Eye (tissue), 1 donor: ENCODE measurements at regions not wholly inside any gene's neighbourhood (a gene's known extent, or its start where the extent isn't known, plus 50 kb on each side); places are given as distances from the start of the nearest gene placed in this dataset.

Experiments used
- DNase-seq: peaks from one replicate; pipeline ENCODE4 v3.0.0-alpha.2; 2015

DNA sequence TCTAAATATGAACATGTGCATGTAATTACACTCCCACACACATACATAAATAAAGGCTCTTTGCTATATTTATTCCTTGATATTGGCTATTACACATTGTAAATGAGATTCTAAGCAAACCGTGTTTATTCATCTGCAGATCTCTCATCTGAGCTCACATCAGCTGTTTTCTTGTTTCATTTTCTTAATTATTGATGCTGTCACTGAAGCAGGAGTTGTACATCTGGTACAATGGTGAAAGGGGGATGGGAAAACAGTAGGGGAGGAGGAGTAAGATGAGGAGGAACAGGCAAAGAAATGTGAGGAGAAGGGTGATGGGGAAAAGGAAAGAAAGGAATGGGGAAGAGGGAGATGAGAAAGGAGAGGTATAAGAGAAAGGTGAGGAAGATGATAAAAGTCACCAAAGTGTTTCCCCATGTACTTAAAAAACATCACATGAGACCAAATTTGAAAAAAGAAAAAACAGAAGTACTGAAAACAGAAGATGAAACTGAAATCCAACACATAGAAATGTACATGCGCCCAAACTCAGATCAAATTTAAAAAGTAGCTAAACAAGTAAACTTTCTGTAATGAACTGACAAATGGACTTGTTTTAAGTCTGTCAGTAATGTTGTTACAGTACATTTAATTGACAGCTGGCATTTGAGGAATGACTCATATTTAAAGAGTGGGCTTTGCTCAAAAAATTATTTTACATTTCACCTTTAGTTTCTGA is 472.2 kb downstream of the ARL4A start:
- peak; percentile 45 for DNase-seq

- no peak for DNase-seq
Observed at GRCh38 chr7:13161125-13161524, 473.7 kb downstream of the ARL4A start.

- no peak for DNase-seq
Observed at GRCh38 chr7:13165854-13166253, 478.4 kb downstream of the ARL4A start.

GRCh38 chr7:13166801-13167200 is 479.4 kb downstream of the ARL4A start:
- no peak for DNase-seq

DNA sequence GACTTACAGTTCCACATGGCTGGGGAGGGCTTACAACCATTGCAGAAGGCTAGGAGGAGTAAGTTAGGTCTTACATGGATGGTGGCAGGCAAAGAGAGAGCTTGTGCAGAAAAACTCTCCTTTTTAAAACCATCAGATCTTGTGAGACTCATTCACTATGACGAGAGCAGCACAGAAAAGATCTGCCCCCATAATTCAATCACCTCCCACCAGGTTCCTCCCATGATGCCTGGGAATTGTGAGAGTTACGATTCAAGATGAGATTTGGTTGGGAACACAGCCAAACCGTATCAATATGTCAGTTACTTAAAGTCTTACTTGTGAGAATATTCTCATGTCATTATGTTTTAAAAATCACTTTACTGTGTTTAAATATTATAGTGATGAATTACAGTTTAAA is 481.9 kb downstream of the ARL4A start:
- no peak for DNase-seq

DNA sequence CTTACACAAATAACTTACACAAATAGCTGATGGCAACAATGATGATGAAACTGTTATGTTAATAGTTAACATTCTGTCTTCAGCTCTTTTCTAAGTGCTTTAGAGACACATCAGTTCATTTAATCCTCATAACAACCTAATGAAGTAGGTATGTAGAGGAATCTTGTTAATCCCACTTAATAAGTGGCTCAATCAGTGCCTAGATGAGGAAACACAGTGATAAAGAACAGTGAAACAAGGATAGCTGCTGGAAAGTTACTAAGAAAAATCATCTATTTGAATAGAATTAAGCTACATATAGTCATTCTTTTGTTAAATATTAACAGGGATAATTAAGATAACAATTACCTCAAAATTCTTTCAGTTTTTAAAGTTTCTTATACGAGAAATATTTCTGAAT is 487.6 kb downstream of the ARL4A start:
- DNase-seq = no peak

DNA sequence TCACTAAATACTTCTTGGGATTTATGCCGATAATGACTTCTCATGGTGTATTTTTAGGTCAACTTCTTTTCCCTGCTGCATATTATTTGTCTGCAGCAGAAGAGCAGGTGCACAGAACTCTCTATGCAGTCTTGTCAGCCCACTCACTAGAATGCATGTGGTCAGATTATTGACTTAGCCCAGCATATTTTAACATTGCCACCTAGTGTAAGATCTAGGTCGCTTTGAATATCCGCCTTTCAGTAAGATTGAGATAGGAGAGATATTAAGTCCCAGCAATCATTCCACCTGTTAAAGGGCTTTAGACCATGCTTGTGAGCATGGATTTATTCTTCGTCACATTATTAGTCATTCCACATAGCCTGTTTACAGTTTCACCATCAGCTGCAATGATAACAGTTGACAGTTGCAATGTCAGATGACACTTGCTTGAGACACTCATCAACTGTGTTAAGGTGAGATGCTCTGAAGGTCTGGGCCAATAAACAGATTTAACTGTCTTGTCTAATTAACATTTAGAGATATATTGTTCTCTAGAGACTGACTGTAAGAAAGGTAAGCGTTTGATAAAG is 491.7 kb downstream of the ARL4A start:
- DNase-seq = peak; percentile 48

GRCh38 chr7:13179775-13180523 is 492.5 kb downstream of the ARL4A start:
- no peak for DNase-seq

- DNase-seq = peak; percentile 72
Observed at GRCh38 chr7:13181216-13181615, 493.8 kb downstream of the ARL4A start.

DNA sequence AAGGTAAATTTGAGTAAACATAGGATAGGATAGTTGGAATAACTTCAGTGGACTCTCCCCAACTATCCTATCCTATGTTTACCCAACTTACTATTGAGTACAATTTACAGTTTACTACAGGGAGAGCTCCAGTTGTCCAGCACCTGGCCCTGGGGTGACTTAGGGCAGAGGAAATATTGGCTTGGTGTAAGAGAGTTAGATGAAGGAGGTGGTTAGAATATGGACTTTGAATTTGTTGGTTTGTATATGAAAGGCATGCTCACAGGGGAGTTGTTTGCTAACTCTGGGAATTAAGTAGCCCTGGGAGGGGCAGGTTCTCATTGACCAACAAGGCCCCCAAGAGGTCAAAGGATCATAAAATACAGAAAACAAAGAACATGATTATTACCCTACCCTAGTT is 497.7 kb downstream of the ARL4A start:
- no peak for DNase-seq

GRCh38 chr7:13188236-13188805 is 500.9 kb downstream of the ARL4A start:
- DNase-seq = no peak

DNA sequence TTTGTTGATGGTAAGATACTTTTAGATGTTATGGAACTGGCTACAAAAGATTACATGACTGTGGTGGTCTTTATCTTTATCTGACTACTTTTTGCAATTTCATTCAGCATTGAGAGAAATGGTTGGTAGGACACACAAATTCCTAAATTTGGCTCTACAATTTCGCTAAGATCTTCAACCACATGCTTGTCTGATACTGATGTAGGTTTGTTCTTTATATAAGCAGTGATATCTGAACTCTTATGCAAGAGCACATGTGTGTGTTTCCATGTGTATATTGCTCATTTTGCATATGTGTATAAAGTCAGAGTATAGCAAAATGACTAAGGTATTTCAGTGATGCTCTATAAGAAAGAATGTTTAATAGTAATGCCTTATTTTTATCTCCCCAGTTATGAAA is 501.5 kb downstream of the ARL4A start:
- no peak for DNase-seq

- peak; percentile 57 for DNase-seq
Observed at GRCh38 chr7:13189668-13190067, 502.2 kb downstream of the ARL4A start.

DNA sequence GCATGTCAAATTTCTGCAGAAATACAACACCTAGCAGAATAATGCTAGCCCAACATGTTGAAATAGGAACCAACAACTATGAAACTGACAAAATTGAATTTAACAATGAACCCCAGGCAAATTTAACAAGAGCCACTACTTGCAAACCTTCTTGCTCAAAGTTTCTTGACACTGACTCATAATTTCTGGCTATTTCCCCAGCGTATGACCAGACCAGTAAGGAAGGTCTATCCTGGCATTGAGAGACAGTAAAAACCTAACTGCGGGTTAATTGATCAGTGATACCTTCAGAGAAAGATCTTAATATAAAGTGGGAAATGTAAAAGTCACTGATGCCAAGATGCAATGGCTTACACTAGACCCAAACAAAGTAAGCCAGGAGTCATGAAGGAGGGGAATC is 510.1 kb downstream of the ARL4A start:
- DNase-seq = no peak

- DNase-seq = no peak
Observed at GRCh38 chr7:13198036-13198435, 510.6 kb downstream of the ARL4A start.

DNA sequence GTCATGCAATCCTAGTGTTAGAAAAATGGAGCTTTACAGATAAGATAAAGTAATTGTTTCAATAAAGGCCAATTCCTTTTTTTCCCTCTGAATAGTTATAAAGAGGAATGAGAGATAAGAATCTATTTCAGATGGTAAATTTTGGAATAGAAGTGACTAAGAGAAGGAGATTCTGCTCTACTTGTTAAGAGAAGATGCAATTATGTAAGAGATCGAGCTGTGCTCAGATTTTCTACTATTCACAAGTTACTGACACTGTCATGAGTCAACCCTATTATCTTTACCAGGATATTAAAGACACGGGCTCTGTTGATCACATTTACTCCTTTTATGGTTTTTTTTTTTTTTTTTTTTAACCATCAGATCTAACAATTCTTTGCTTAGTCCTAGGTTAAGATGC is 511.3 kb downstream of the ARL4A start:
- no peak for DNase-seq

- DNase-seq = no peak
Observed at GRCh38 chr7:13201628-13202027, 514.2 kb downstream of the ARL4A start.

DNA sequence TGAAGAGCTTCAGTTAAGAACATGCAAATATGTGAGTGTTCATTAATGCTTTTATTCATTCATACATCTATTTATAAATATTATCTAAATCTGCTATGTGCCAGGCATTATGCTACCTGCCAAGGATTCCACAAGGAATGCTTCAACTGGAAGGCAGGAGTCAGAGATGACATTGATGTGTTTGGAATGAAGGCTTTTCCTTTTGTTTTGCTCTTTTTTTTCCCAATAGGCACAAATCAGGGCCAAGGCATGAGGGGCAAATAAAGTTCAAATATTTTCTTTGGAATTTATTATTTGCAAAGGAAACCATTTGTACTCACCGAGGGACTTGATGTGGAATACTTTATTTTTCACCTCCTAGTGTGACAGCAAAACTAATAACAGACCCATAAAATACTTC is 530.3 kb downstream of the ARL4A start:
- DNase-seq = no peak

DNA sequence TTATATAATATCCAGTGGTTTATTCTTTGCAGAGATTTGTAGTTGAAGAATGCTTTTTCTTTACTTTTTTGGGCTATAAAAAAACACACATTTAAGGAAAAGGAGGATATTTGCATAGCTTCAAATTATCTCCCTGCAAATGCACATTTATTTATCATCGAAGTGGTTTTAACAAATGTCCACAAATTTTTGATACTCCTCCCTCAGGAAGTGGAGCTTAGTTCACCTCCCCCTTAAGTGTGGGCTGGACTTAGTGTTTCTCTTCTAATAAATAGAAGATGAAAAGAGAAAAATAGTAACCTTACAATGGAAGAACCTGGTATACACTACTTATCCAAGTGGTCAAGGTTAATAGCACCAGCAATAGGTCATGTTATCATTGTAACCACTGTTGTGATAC is 537.6 kb downstream of the ARL4A start:
- DNase-seq = no peak

DNA sequence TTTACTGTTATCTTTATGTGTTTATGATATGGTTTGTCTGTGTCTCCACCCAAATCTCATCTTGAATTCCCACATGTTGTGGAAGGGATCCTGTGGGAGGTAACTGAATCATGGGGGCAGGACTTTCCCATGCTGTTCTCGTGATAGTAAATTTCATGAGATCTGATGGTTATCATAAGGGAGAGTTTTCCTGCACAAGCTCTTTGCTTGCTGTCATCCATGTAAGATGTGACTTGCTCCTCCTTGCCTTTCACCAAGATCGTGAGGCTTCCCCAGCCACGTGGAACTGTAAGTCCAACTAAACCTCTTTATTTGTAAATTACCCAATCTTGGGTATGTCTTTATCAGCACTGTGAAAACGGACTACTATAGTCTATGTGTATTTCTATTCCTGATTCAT is 539.0 kb downstream of the ARL4A start:
- no peak for DNase-seq

GRCh38 chr7:13231216-13231615 is 543.8 kb downstream of the ARL4A start:
- DNase-seq = peak; percentile 86

GRCh38 chr7:13235436-13235835 is 548.0 kb downstream of the ARL4A start:
- DNase-seq = no peak

- peak; percentile 46 for DNase-seq
Observed at GRCh38 chr7:13236026-13236425, 548.6 kb downstream of the ARL4A start.

DNA sequence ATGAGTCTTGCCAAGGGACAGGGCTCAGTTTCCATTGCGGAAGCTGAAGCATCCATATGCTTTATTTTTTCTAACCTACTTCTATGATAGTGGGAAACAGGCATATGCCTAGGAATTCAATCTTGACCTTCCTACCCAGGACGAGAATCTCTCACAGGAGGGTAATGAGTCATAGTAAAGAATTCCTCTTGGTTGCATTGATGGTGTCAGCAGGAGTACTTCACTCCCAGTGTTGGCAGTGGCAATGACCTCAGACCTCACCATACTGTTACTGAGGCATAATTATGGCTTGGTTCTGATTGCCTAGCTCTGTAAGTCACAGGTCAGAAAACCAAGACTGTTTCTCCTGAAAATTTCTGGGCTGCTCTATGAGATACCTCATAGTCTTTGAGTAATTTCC is 552.9 kb downstream of the ARL4A start:
- DNase-seq = no peak
